ENCODE measurements at regions not wholly inside any gene's neighbourhood (a gene's known extent, or its start where the extent isn't known, plus 50 kb on each side); places are given as distances from the start of the nearest gene placed in this dataset.

DNA sequence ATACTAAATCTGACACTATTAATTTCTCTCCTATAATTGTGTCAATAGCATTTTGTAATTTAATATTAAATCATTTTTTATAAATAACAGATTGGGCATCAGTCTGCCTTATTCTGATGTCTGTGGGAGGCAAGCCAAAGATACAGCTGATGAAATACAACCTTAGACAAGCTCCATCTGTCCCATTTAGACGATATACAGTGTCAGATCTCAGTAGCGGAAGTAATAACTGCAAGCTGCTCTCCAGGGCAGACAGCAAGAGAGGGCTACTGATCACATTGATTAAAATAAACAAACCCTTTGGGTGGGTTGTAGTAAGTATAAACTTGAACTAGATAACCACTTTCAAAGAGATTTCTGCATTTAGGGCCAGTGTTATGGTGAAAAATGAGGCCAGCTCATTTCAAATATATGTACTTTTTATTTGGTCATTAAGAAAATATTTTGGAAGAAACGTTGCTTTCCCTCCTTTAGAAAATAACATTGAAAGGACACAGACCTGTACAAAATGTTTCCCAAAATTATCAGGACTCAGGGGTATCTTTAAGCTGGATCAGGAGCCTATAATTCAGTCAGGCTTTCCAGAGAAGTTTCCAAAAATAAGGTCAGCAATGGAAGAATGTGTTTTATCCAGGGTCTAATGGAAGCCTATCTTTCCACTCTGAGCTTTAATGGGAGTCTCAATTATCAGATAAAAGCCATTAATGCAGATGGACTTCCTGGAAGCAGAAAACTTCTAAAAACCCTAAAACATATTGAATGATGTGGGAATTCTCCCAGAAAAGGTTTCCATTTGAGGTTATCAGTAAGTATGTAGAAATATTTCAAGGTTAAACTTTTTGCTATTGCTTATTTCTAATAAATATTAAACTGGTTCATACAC, 1028.8 kb upstream of the IGFBP7 start:
- Histone ChIP-seq H3K4me3 (ENCODE audit: low read length) (no peak overlapping the region), H3K4me1 (ENCODE audit: control insufficient read depth in 2 of 2, insufficient read depth in 2 of 2, low read length in 2 of 2) (no peaks in the 10 kb centered on the region), H3K9me3 (ENCODE audit: control insufficient read depth in 2 of 3, low read length in 3 of 3) (no peaks in the 10 kb centered on the region), H3K27ac (ENCODE audit: low read depth, low read length) (no peak overlapping the region), H3K36me3 (ENCODE audit: control insufficient read depth in 2 of 3, insufficient read depth in 3 of 3, low read length in 3 of 3) (no peaks in the 10 kb centered on the region), H3K27me3 (ENCODE audit: control insufficient read depth in 2 of 2, insufficient read depth in 2 of 2, low read length in 2 of 2) (no peaks in the 10 kb centered on the region)
- no peak for ATAC-seq
- DNase-seq: no peak
- Mint-ChIP-seq H3K4me3 (no peak overlapping the region), H3K4me1 (no peaks in the 10 kb centered on the region), H3K9me3 (peaks cover 0 to 7% (median 0%) of the 10 kb centered on the region in 11 donors), H3K27ac (no peak overlapping the region), H3K27me3 (no peaks in the 10 kb centered on the region), H3K36me3 (no peaks in the 10 kb centered on the region)
- CTCF ChIA-PET: no interaction called here
- intact Hi-C loops (cut with micrococcal nuclease): no loop called here
- POLR2A ChIA-PET: no interaction called here

DNA sequence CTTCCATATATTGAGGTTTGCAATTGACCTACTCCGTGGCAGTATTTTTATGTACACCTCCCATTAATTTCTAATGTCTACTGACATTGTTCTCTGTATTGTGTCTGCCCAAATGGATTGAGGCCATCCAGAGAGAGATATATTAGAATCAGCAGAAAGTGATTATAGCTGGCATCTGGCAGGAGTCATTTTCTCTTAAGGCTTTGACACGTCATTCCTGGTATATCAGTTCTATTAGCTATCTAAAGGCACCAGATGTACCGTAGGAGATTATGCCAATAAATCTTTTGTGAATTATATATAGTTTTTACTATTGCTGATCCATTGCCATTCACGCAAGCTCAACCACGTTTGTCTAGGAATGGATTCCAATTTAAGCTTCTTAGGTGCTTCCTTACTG, 1026.4 kb upstream of the IGFBP7 start:
- Histone ChIP-seq H3K36me3 (ENCODE audit: control insufficient read depth in 2 of 3, insufficient read depth in 3 of 3, low read length in 3 of 3) (no peaks in the 10 kb centered on the region), H3K9me3 (ENCODE audit: control insufficient read depth in 2 of 3, low read length in 3 of 3) (no peaks in the 10 kb centered on the region), H3K4me1 (ENCODE audit: control insufficient read depth in 2 of 2, insufficient read depth in 2 of 2, low read length in 2 of 2) (no peaks in the 10 kb centered on the region), H3K4me3 (ENCODE audit: low read length) (no peak overlapping the region), H3K27ac (ENCODE audit: low read depth, low read length) (no peak overlapping the region), H3K27me3 (ENCODE audit: control insufficient read depth in 2 of 2, insufficient read depth in 2 of 2, low read length in 2 of 2) (no peaks in the 10 kb centered on the region)
- no peaks in the 10 kb centered on the region for H3K4me1 Mint-ChIP-seq
- H3K4me3 Mint-ChIP-seq: no peak overlapping the region
- intact Hi-C loops (cut with micrococcal nuclease): no loop called here
- H3K36me3 Mint-ChIP-seq: no peaks in the 10 kb centered on the region
- H3K27me3 Mint-ChIP-seq: no peaks in the 10 kb centered on the region
- ATAC-seq (no peak), DNase-seq (no peak)
- CTCF ChIA-PET: interaction anchor here (0.6 kb wide), 1 partner anchor 20 kb away, joined by 3 read pairs; no protein-coding TSS in a partner anchor
- H3K9me3 Mint-ChIP-seq: peaks cover 0 to 7% (median under 1%) of the 10 kb centered on the region in 11 donors
- POLR2A ChIA-PET: no interaction called here
- H3K27ac Mint-ChIP-seq: no peak overlapping the region

DNA sequence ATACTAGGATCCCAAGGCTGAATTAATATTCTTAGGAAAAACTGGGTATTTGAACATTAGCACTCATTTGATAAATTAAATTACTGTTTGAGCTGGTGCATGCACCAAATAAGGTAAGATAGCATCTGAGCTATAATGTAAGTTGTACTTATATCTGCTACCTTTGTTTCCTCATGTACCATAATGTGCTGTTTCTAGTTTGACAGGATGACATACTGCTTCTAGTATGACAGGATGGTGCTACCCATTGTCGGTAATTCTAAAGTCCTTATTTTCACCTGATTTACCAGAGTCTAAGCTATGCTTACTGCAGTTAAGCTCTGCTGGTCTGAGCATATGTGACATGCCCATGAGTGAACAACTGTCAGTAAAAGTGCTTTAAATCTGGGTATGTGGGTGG, 1017.5 kb upstream of the IGFBP7 start:
- CTCF ChIA-PET: no interaction called here
- no peak overlapping the region for H3K27ac ChIP-seq (ENCODE audit: low read depth, low read length)
- H3K27me3 Mint-ChIP-seq: no peaks in the 10 kb centered on the region
- DNase-seq: no peak
- POLR2A ChIA-PET: no interaction called here
- no peak overlapping the region for H3K27ac Mint-ChIP-seq
- H3K4me3 ChIP-seq (ENCODE audit: low read length): no peak overlapping the region
- H3K36me3 ChIP-seq (ENCODE audit: control insufficient read depth in 2 of 3, insufficient read depth in 3 of 3, low read length in 3 of 3): no peaks in the 10 kb centered on the region
- no peaks in the 10 kb centered on the region for H3K4me1 Mint-ChIP-seq
- H3K9me3 ChIP-seq (ENCODE audit: control insufficient read depth in 2 of 3, low read length in 3 of 3): no peaks in the 10 kb centered on the region
- H3K36me3 Mint-ChIP-seq: no peaks in the 10 kb centered on the region
- H3K9me3 Mint-ChIP-seq: peaks cover 0 to 12% (median 2%) of the 10 kb centered on the region in 11 donors
- H3K4me1 ChIP-seq (ENCODE audit: control insufficient read depth in 2 of 2, insufficient read depth in 2 of 2, low read length in 2 of 2): no peaks in the 10 kb centered on the region
- H3K4me3 Mint-ChIP-seq: no peak overlapping the region
- intact Hi-C loops (cut with micrococcal nuclease): no loop called here
- ATAC-seq: no peak
- H3K27me3 ChIP-seq (ENCODE audit: control insufficient read depth in 2 of 2, insufficient read depth in 2 of 2, low read length in 2 of 2): no peaks in the 10 kb centered on the region

DNA sequence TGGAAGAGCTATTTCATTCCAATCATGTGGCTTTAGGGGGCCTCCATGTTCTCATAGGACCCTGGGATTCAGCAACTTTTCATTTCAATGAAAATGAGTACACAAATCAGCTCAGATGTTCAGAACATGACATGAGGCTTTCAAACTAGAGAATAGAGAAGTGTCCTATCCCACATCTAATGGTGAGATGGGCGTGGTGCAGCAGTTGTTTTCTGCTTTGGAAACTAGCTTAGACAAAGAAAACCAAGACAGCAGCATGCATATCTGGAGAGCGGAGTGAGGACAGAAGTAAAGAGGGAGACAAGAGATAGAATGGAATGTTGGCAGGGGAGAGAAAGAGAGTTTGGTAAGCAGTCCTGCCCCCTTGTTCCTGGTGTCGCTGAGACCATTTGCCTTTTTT, 1009.1 kb upstream of the IGFBP7 start:
- no peak for ATAC-seq
- no peaks in the 10 kb centered on the region for H3K4me1 ChIP-seq (ENCODE audit: control insufficient read depth in 2 of 2, insufficient read depth in 2 of 2, low read length in 2 of 2)
- POLR2A ChIA-PET: no interaction called here
- no peaks in the 10 kb centered on the region for H3K27me3 ChIP-seq (ENCODE audit: control insufficient read depth in 2 of 2, insufficient read depth in 2 of 2, low read length in 2 of 2)
- Mint-ChIP-seq H3K9me3 (peaks cover 0 to 19% (median 5%) of the 10 kb centered on the region in 11 donors), H3K4me1 (no peaks in the 10 kb centered on the region), H3K4me3 (no peak overlapping the region), H3K27ac (no peak overlapping the region), H3K27me3 (no peaks in the 10 kb centered on the region), H3K36me3 (peaks cover 0 to 4% (median 0%) of the 10 kb centered on the region in 5 donors)
- CTCF ChIA-PET: no interaction called here
- H3K36me3 ChIP-seq (ENCODE audit: control insufficient read depth in 2 of 3, insufficient read depth in 3 of 3, low read length in 3 of 3): no peaks in the 10 kb centered on the region
- no peak overlapping the region for H3K27ac ChIP-seq (ENCODE audit: low read depth, low read length)
- H3K9me3 ChIP-seq (ENCODE audit: control insufficient read depth in 2 of 3, low read length in 3 of 3): peaks cover 0 to 4% (median 0%) of the 10 kb centered on the region in 3 experiments
- no peak for DNase-seq
- intact Hi-C loops (cut with micrococcal nuclease): no loop called here
- H3K4me3 ChIP-seq (ENCODE audit: low read length): no peak overlapping the region

DNA sequence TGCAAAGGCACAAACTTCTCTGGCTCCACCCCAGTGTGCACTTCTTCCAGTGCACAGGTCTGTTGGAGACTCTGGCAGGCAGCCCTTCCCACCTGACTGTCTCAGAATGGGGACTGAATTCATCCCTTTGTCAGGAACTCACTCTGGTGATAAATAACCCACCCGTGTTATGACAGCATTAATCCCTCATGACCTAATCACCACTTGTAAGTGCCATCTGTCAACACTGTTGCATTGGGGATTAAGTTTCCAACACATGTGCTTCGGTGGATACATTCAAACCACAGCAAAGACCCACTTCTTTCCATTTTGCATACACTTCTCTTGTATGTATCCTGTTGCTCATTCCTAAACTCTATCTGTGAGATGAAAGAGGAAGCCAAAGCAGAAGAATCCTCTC, 1002.9 kb upstream of the IGFBP7 start:
- intact Hi-C loops (cut with micrococcal nuclease): no loop called here
- no peaks in the 10 kb centered on the region for H3K4me1 ChIP-seq (ENCODE audit: control insufficient read depth in 2 of 2, insufficient read depth in 2 of 2, low read length in 2 of 2)
- no peaks in the 10 kb centered on the region for H3K27me3 Mint-ChIP-seq
- H3K4me3 ChIP-seq (ENCODE audit: low read length): no peak overlapping the region
- DNase-seq (no peak), ATAC-seq (no peak)
- no peaks in the 10 kb centered on the region for H3K36me3 ChIP-seq (ENCODE audit: control insufficient read depth in 2 of 3, insufficient read depth in 3 of 3, low read length in 3 of 3)
- H3K4me3 Mint-ChIP-seq: no peak overlapping the region
- H3K9me3 ChIP-seq (ENCODE audit: control insufficient read depth in 2 of 3, low read length in 3 of 3): peaks cover 0 to 4% (median 0%) of the 10 kb centered on the region in 3 experiments
- H3K27me3 ChIP-seq (ENCODE audit: control insufficient read depth in 2 of 2, insufficient read depth in 2 of 2, low read length in 2 of 2): no peaks in the 10 kb centered on the region
- no peak overlapping the region for H3K27ac Mint-ChIP-seq
- ChIA-PET POLR2A (no interaction called here), CTCF (interaction anchor here (0.6 kb wide), 1 partner anchor 89 kb away, joined by 3 read pairs; no protein-coding TSS in a partner anchor)
- H3K4me1 Mint-ChIP-seq: no peaks in the 10 kb centered on the region
- H3K36me3 Mint-ChIP-seq: no peaks in the 10 kb centered on the region
- H3K9me3 Mint-ChIP-seq: peaks cover 0 to 21% (median 4%) of the 10 kb centered on the region in 11 donors
- no peak overlapping the region for H3K27ac ChIP-seq (ENCODE audit: low read depth, low read length)

DNA sequence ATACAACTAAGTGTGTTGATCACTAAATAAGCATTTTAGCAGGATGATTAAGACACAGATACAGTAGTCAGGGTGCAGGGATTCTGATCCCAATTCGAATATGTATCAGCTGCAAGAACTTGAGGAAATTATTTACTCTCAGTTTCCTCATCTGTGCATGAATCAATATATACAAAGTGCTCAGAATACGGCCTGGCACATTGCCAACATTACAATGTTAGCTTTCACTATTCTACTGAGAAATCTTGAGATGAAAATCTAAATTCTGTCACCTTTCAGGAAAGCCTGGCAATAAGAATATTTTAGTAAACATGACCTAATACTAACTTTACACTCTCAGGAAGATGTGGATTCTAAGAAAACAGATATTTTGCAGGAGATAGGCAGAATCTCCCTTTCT, 1001.6 kb upstream of the IGFBP7 start:
- Mint-ChIP-seq H3K27me3 (no peaks in the 10 kb centered on the region), H3K36me3 (no peaks in the 10 kb centered on the region), H3K9me3 (peaks cover 0 to 17% (median 4%) of the 10 kb centered on the region in 11 donors), H3K4me1 (no peaks in the 10 kb centered on the region), H3K27ac (no peak overlapping the region), H3K4me3 (no peak overlapping the region)
- ATAC-seq (no peak), DNase-seq (no peak)
- Histone ChIP-seq H3K27me3 (ENCODE audit: control insufficient read depth in 2 of 2, insufficient read depth in 2 of 2, low read length in 2 of 2) (no peaks in the 10 kb centered on the region), H3K9me3 (ENCODE audit: control insufficient read depth in 2 of 3, low read length in 3 of 3) (peaks cover 0 to 4% (median 0%) of the 10 kb centered on the region in 3 experiments), H3K27ac (ENCODE audit: low read depth, low read length) (no peak overlapping the region), H3K4me3 (ENCODE audit: low read length) (no peak overlapping the region), H3K4me1 (ENCODE audit: control insufficient read depth in 2 of 2, insufficient read depth in 2 of 2, low read length in 2 of 2) (no peaks in the 10 kb centered on the region), H3K36me3 (ENCODE audit: control insufficient read depth in 2 of 3, insufficient read depth in 3 of 3, low read length in 3 of 3) (no peaks in the 10 kb centered on the region)
- intact Hi-C loops (cut with micrococcal nuclease): no loop called here
- ChIA-PET POLR2A (no interaction called here), CTCF (no interaction called here)

DNA sequence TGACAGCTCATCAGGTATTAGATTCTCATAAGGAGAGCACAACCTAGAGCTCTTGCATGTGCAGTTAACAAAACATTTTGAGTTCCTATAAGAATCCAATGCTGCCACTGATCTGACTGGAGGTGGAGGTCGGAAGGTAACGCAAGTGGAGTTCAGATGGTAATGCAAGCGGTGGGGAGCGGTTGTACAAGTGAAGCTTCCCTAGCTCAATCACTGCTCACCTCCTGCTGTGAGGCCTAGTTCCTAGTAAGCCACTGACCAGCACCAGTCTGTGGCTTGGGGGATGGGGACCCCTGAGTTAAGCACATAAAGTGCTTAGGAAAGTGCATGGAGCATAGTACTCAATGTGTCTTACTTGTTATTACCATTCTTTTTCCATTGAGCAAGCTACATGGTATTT, 983.2 kb upstream of the IGFBP7 start:
- Mint-ChIP-seq H3K36me3 (no peaks in the 10 kb centered on the region), H3K4me1 (no peaks in the 10 kb centered on the region), H3K27me3 (no peaks in the 10 kb centered on the region), H3K9me3 (peaks cover 0 to 11% (median 0%) of the 10 kb centered on the region in 11 donors), H3K4me3 (no peak overlapping the region), H3K27ac (no peak overlapping the region)
- CTCF ChIA-PET: no interaction called here
- H3K27me3 ChIP-seq (ENCODE audit: control insufficient read depth in 2 of 2, insufficient read depth in 2 of 2, low read length in 2 of 2): no peaks in the 10 kb centered on the region
- H3K4me1 ChIP-seq (ENCODE audit: control insufficient read depth in 2 of 2, insufficient read depth in 2 of 2, low read length in 2 of 2): no peaks in the 10 kb centered on the region
- H3K4me3 ChIP-seq (ENCODE audit: low read length): no peak overlapping the region
- H3K36me3 ChIP-seq (ENCODE audit: control insufficient read depth in 2 of 3, insufficient read depth in 3 of 3, low read length in 3 of 3): no peaks in the 10 kb centered on the region
- ATAC-seq (no peak), DNase-seq (no peak)
- intact Hi-C loops (cut with micrococcal nuclease): no loop called here
- POLR2A ChIA-PET: no interaction called here
- no peaks in the 10 kb centered on the region for H3K9me3 ChIP-seq (ENCODE audit: control insufficient read depth in 2 of 3, low read length in 3 of 3)
- no peak overlapping the region for H3K27ac ChIP-seq (ENCODE audit: low read depth, low read length)

All from naive thymus-derived CD4-positive, alpha-beta T cell (primary cell).